ENCODE measurements at regions not wholly inside any gene's neighbourhood (a gene's known extent, or its start where the extent isn't known, plus 50 kb on each side); places are given as distances from the start of the nearest gene placed in this dataset.
A peak's percentile ranks its signal among the peaks of the same experiment; 100 is the strongest.

DNA sequence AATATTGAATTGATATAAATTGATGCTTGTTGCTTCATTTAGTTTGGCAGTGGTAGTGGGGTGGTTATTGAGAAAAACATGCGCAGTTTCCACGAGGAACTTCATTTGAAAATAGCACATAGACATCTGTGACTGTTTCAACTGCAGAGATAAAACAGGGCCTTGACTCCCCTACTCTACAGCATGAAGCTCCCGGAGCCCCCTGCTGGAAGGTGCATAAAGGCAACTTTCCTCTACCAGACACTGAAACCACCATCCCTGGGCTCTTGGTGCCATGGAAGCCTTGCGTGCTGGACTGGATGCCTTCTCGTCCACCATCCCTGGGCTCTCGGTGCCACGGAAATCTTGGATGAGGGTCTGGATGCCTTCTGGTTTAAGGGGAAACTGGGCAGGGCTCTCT is 195.9 kb downstream of the CSNK2A3 start:
- no peak overlapping the region for H3K4me3 ChIP-seq
- no peaks in the 10 kb centered on the region for H3K27me3 ChIP-seq
- no peaks in the 10 kb centered on the region for H3K4me1 ChIP-seq
- no peaks in the 10 kb centered on the region for H3K9me3 ChIP-seq
- DNase-seq (ENCODE audit: low spot score in 2 of 2), result no peak
- H3K27ac ChIP-seq, result no peak overlapping the region
- H3K36me3 ChIP-seq, result no peaks in the 10 kb centered on the region
- TF ChIP-seq, protein P1, sequence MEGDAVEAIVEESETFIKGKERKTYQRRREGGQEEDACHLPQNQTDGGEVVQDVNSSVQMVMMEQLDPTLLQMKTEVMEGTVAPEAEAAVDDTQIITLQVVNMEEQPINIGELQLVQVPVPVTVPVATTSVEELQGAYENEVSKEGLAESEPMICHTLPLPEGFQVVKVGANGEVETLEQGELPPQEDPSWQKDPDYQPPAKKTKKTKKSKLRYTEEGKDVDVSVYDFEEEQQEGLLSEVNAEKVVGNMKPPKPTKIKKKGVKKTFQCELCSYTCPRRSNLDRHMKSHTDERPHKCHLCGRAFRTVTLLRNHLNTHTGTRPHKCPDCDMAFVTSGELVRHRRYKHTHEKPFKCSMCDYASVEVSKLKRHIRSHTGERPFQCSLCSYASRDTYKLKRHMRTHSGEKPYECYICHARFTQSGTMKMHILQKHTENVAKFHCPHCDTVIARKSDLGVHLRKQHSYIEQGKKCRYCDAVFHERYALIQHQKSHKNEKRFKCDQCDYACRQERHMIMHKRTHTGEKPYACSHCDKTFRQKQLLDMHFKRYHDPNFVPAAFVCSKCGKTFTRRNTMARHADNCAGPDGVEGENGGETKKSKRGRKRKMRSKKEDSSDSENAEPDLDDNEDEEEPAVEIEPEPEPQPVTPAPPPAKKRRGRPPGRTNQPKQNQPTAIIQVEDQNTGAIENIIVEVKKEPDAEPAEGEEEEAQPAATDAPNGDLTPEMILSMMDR (IDR thresholded peaks at IDR 0.05), result peak in 1 of 3 experiments; percentile 29
- intact Hi-C loops (cut with DNase I), result no loop called here

DNA sequence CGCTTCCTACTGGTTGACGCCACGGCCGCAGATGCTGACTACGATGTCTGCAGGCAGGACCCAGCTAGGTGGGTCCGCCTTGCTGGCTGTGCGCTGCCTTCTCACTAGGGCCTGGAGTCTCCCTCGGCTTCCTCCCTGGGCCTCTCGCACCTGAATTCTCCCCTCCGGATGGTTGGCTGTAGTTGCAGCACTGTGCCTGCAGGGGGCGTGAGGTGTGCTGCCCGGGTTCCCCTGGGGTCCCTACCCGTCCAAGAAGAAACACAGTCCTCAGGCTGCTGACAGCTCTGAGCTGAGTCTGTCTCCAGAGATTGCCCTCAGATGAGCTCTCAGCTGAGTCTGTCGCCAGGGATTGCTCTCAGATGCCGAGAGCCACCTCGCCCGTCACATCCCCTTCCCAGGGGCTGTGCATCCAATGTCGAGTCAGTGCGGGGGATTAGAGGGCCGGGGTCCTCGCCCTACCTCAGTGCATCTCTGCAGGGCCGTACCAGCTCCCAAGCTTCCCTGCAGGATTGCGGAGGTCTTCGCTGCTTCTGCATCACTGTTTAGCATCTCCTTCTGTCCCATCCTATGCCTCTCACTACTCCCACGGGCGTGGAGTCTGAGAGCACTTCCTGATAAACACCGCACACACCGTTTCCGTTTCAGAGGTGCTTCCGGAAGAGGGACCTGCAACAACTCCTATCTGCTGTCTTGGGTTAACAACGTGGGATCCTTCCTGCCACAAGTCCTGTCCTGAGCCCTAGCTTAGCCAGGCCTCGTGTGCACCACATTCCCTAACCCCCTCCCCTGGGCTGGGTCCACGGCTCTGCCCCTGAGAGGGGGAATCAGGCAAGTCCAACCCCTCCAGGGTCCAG is 196.9 kb downstream of the CSNK2A3 start:
- H3K27ac ChIP-seq, result no peak overlapping the region
- no peaks in the 10 kb centered on the region for H3K36me3 ChIP-seq
- H3K4me1 ChIP-seq, result no peaks in the 10 kb centered on the region
- DNase-seq (ENCODE audit: low spot score in 2 of 2), result no peak
- TF ChIP-seq, protein P1 (IDR thresholded peaks at IDR 0.05), result peak in 2 of 3 experiments; percentile 6 to 27
- no peaks in the 10 kb centered on the region for H3K27me3 ChIP-seq
- H3K4me3 ChIP-seq, result no peak overlapping the region
- intact Hi-C loops (cut with DNase I), result no loop called here
- no peaks in the 10 kb centered on the region for H3K9me3 ChIP-seq

DNA sequence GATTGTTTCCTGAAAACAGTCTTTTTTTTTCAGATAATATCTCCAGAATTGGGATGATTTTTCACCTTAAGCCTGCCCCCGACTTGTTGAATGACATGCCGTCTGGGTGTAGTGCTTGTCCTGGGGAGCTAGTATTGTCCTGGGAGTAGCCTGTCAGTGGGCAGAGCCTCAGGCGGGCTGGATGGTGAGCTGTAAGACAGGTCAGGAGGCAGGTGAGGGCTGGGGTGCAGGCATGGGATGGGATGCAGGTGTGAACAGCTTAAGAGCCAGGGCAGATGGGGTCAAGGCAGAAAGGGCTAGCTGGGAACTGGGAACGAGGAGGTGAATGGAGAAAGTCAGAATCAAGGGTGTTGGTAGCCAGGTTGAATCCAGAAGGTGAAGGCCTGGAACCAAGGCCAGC is 200.2 kb downstream of the CSNK2A3 start:
- intact Hi-C loops (cut with DNase I), result no loop called here
- no peaks in the 10 kb centered on the region for H3K36me3 ChIP-seq
- H3K9me3 ChIP-seq, result no peaks in the 10 kb centered on the region
- H3K4me1 ChIP-seq, result peaks cover 0 to 10% of the 10 kb centered on the region in 2 donors
- H3K27me3 ChIP-seq, result no peaks in the 10 kb centered on the region
- TF ChIP-seq, protein P1 (IDR thresholded peaks at IDR 0.05), result no peak
- no peak overlapping the region for H3K27ac ChIP-seq
- no peak overlapping the region for H3K4me3 ChIP-seq
- DNase-seq (ENCODE audit: low spot score in 2 of 2), result no peak

DNA sequence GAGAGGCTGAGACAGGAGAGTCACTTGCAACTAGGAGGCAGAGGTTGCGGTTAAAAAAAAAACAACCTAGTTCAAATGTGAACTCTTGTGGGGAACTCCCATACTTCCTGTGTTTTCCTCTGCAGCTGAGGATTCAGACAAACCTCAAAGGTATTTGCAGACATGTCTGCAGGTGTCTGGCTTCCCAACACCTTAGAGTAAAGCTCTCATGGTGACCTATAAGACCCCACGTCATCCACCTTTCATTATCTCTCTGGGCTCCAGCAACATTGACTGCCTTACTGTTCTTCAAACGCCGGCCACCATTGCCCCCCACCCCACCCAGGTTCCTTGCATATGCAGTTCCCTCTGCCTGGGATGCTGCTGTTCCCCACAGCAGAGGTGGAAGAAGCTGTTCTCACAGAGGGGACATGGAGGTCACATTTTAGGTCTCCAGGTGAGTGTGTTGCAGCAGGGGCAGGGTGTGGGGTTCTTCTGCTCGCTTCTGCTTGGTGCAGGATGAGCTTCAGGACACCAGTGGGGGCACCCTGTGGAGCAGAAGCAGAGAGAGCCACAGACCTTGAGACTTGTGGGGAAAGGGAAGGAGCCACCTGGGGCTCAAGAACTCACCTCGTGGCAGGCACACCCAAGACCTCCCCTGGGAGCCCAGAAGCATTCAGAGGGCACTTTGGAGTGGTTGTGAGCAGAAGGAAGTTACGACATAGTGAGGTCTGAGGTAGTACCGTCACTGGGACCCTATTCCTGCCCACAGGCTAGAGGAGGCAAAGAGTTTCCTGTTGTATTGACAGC is 203.2 kb downstream of the CSNK2A3 start:
- intact Hi-C loops (cut with DNase I), result loop anchor here (5.0 to 10.0 kb wide), 4 partner anchors 92 to 1085 kb away; no protein-coding TSS in a partner anchor
- no peak overlapping the region for H3K4me3 ChIP-seq
- H3K9me3 ChIP-seq, result peaks cover 0 to 6% of the 10 kb centered on the region in 2 donors
- DNase-seq (ENCODE audit: low spot score in 2 of 2), result no peak
- no peaks in the 10 kb centered on the region for H3K27me3 ChIP-seq
- no peaks in the 10 kb centered on the region for H3K36me3 ChIP-seq
- peaks cover 0 to 18% of the 10 kb centered on the region in 2 donors for H3K4me1 ChIP-seq
- no peak overlapping the region for H3K27ac ChIP-seq
- TF ChIP-seq, protein P1 (IDR thresholded peaks at IDR 0.05), result no peak

DNA sequence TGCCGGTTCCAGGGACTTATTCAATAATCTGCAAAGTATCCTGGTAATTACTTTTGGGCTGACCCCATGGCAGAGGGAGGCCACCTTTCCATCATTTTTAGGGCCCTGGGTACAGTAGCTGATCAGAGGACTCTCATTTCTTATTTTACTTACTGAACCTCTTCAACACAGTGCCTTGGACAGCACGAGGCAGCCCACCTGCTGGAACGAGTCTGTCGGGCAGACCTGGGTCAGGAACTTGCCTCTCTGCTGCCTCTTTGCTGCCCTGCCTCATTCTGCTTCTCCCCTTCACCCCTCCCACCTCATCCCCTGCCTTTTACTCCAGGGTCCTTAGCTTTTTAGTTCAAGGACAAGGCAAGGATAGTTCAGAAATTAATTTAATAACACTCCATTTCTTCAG is 204.5 kb downstream of the CSNK2A3 start:
- Histone ChIP-seq H3K9me3 (peaks cover 0 to 6% of the 10 kb centered on the region in 2 donors), H3K36me3 (no peaks in the 10 kb centered on the region), H3K4me3 (no peak overlapping the region), H3K27me3 (no peaks in the 10 kb centered on the region), H3K4me1 (peaks cover 0 to 22% of the 10 kb centered on the region in 2 donors), H3K27ac (peak overlapping the region; percentile 46)
- intact Hi-C loops (cut with DNase I), result loop anchor here (5.0 to 10.0 kb wide), 4 partner anchors 94 to 1086 kb away; no protein-coding TSS in a partner anchor
- TF ChIP-seq, protein P1 (IDR thresholded peaks at IDR 0.05), result no peak
- no peak for DNase-seq (ENCODE audit: low spot score in 2 of 2)
